ENCODE measurements at regions not wholly inside any gene's neighbourhood (a gene's known extent, or its start where the extent isn't known, plus 50 kb on each side); places are given as distances from the start of the nearest gene placed in this dataset.
"Not testable (repeated sequence)": the region's sequence is repeated elsewhere in the genome, so short reads cannot be mapped to it uniquely, and the experiment has no call there.

- no peak for DNase-seq (ENCODE audit: low spot score in 2 of 2)
- H3K36me3 Mint-ChIP-seq = no peaks in the 10 kb centered on the region
- no peak overlapping the region for H3K27ac Mint-ChIP-seq
- ATAC-seq (ENCODE audit: low read depth) = no peak
- H3K9me3 Mint-ChIP-seq = peaks cover 2% of the 10 kb centered on the region
- peaks cover 5% of the 10 kb centered on the region for H3K27me3 Mint-ChIP-seq
- H3K4me3 Mint-ChIP-seq = no peak overlapping the region
- no peaks in the 10 kb centered on the region for H3K4me1 Mint-ChIP-seq
Measured at GRCh38 chr7:68725843-68726785, 872.2 kb upstream of the AUTS2 start.

GRCh38 chr7:68728720-68729119, 869.6 kb upstream of the AUTS2 start:
- H3K4me1 Mint-ChIP-seq; DNase-seq (ENCODE audit: low spot score in 2 of 2); H3K36me3 Mint-ChIP-seq; H3K9me3 Mint-ChIP-seq; H3K4me3 Mint-ChIP-seq; H3K27me3 Mint-ChIP-seq; ATAC-seq (ENCODE audit: low read depth); H3K27ac Mint-ChIP-seq: not testable (repeated sequence)

GRCh38 chr7:68729371-68729770, 868.9 kb upstream of the AUTS2 start:
- H3K27me3 Mint-ChIP-seq = peaks cover 5% of the 10 kb centered on the region
- H3K27ac Mint-ChIP-seq = no peak overlapping the region
- no peaks in the 10 kb centered on the region for H3K4me1 Mint-ChIP-seq
- no peak for ATAC-seq (ENCODE audit: low read depth)
- H3K36me3 Mint-ChIP-seq = no peaks in the 10 kb centered on the region
- peaks cover 2% of the 10 kb centered on the region for H3K9me3 Mint-ChIP-seq
- DNase-seq (ENCODE audit: low spot score in 2 of 2) = no peak
- no peak overlapping the region for H3K4me3 Mint-ChIP-seq

- no peak for DNase-seq (ENCODE audit: low spot score in 2 of 2)
- H3K4me3 Mint-ChIP-seq = no peak overlapping the region
- peaks cover 5% of the 10 kb centered on the region for H3K27me3 Mint-ChIP-seq
- no peak for ATAC-seq (ENCODE audit: low read depth)
- H3K4me1 Mint-ChIP-seq = no peaks in the 10 kb centered on the region
- no peak overlapping the region for H3K27ac Mint-ChIP-seq
- peaks cover 2% of the 10 kb centered on the region for H3K9me3 Mint-ChIP-seq
- no peaks in the 10 kb centered on the region for H3K36me3 Mint-ChIP-seq
Measured at GRCh38 chr7:68730194-68730593, 868.1 kb upstream of the AUTS2 start.

GRCh38 chr7:68730964-68731363, 867.3 kb upstream of the AUTS2 start:
- H3K36me3 Mint-ChIP-seq = no peaks in the 10 kb centered on the region
- DNase-seq (ENCODE audit: low spot score in 2 of 2) = no peak
- no peak for ATAC-seq (ENCODE audit: low read depth)
- peaks cover 2% of the 10 kb centered on the region for H3K9me3 Mint-ChIP-seq
- H3K27me3 Mint-ChIP-seq = peaks cover 5% of the 10 kb centered on the region
- H3K4me3 Mint-ChIP-seq = no peak overlapping the region
- no peaks in the 10 kb centered on the region for H3K4me1 Mint-ChIP-seq
- no peak overlapping the region for H3K27ac Mint-ChIP-seq

GRCh38 chr7:68733219-68734153, 864.8 kb upstream of the AUTS2 start:
- ATAC-seq (ENCODE audit: low read depth) (no peak), DNase-seq (ENCODE audit: low spot score in 2 of 2) (no peak)
- no peak overlapping the region for H3K27ac Mint-ChIP-seq
- no peaks in the 10 kb centered on the region for H3K4me1 Mint-ChIP-seq
- H3K36me3 Mint-ChIP-seq = no peaks in the 10 kb centered on the region
- H3K27me3 Mint-ChIP-seq = peaks cover 2% of the 10 kb centered on the region
- H3K4me3 Mint-ChIP-seq = no peak overlapping the region
- peaks cover 5% of the 10 kb centered on the region for H3K9me3 Mint-ChIP-seq

- ATAC-seq (ENCODE audit: low read depth) (no peak), DNase-seq (ENCODE audit: low spot score in 2 of 2) (no peak)
- no peaks in the 10 kb centered on the region for H3K36me3 Mint-ChIP-seq
- H3K4me1 Mint-ChIP-seq = no peaks in the 10 kb centered on the region
- no peak overlapping the region for H3K27ac Mint-ChIP-seq
- peaks cover 2% of the 10 kb centered on the region for H3K27me3 Mint-ChIP-seq
- peaks cover 5% of the 10 kb centered on the region for H3K9me3 Mint-ChIP-seq
- no peak overlapping the region for H3K4me3 Mint-ChIP-seq
Measured at GRCh38 chr7:68734431-68734830, 863.8 kb upstream of the AUTS2 start.

- Mint-ChIP-seq H3K4me3 (no peak overlapping the region), H3K36me3 (no peaks in the 10 kb centered on the region), H3K4me1 (no peaks in the 10 kb centered on the region), H3K27me3 (peaks cover 2% of the 10 kb centered on the region), H3K27ac (no peak overlapping the region), H3K9me3 (peaks cover 3% of the 10 kb centered on the region)
- ATAC-seq (ENCODE audit: low read depth) (no peak), DNase-seq (ENCODE audit: low spot score in 2 of 2) (no peak)
Measured at GRCh38 chr7:68739306-68739705, 859.0 kb upstream of the AUTS2 start.

- Mint-ChIP-seq H3K27ac (no peak overlapping the region), H3K4me1 (no peaks in the 10 kb centered on the region), H3K4me3 (no peak overlapping the region), H3K36me3 (no peaks in the 10 kb centered on the region), H3K9me3 (peaks cover 1% of the 10 kb centered on the region), H3K27me3 (no peaks in the 10 kb centered on the region)
- ATAC-seq (ENCODE audit: low read depth) = no peak
- no peak for DNase-seq (ENCODE audit: low spot score in 2 of 2)
Measured at GRCh38 chr7:68744036-68744435, 854.2 kb upstream of the AUTS2 start.

GRCh38 chr7:68748934-68749900, 849.1 kb upstream of the AUTS2 start:
- no peak overlapping the region for H3K4me3 Mint-ChIP-seq
- ATAC-seq (ENCODE audit: low read depth) (no peak), DNase-seq (ENCODE audit: low spot score in 2 of 2) (no peak)
- H3K36me3 Mint-ChIP-seq = no peaks in the 10 kb centered on the region
- H3K4me1 Mint-ChIP-seq = no peaks in the 10 kb centered on the region
- peaks cover 6% of the 10 kb centered on the region for H3K9me3 Mint-ChIP-seq
- H3K27me3 Mint-ChIP-seq = peaks cover 8% of the 10 kb centered on the region
- no peak overlapping the region for H3K27ac Mint-ChIP-seq

- Mint-ChIP-seq H3K4me1 (no peaks in the 10 kb centered on the region), H3K36me3 (no peaks in the 10 kb centered on the region)
Measured at GRCh38 chr7:68752485-68753178, 845.6 kb upstream of the AUTS2 start.

GRCh38 chr7:68754414-68754813, 843.9 kb upstream of the AUTS2 start:
- H3K4me3 Mint-ChIP-seq = no peak overlapping the region
- DNase-seq (ENCODE audit: low spot score in 2 of 2) (no peak), ATAC-seq (ENCODE audit: low read depth) (no peak)
- H3K27me3 Mint-ChIP-seq = peaks cover 9% of the 10 kb centered on the region
- no peaks in the 10 kb centered on the region for H3K36me3 Mint-ChIP-seq
- peaks cover 11% of the 10 kb centered on the region for H3K9me3 Mint-ChIP-seq
- no peak overlapping the region for H3K27ac Mint-ChIP-seq
- H3K4me1 Mint-ChIP-seq = no peaks in the 10 kb centered on the region

More at GRCh38 chr7:68752485-68753178, 845.6 kb upstream of the AUTS2 start:
- no peak for ATAC-seq (ENCODE audit: low read depth)
- Mint-ChIP-seq H3K27ac (no peak overlapping the region), H3K27me3 (peaks cover 8% of the 10 kb centered on the region), H3K4me3 (no peak overlapping the region), H3K9me3 (peaks cover 8% of the 10 kb centered on the region)
- no peak for DNase-seq (ENCODE audit: low spot score in 2 of 2)

- Mint-ChIP-seq H3K4me1 (no peaks in the 10 kb centered on the region), H3K9me3 (peaks cover 11% of the 10 kb centered on the region), H3K27ac (no peak overlapping the region), H3K4me3 (no peak overlapping the region), H3K36me3 (no peaks in the 10 kb centered on the region), H3K27me3 (peaks cover 6% of the 10 kb centered on the region)
- DNase-seq (ENCODE audit: low spot score in 2 of 2) (no peak), ATAC-seq (ENCODE audit: low read depth) (no peak)
Measured at GRCh38 chr7:68756986-68757495, 841.2 kb upstream of the AUTS2 start.

Measured in memory B cell (primary cell).